Rectal smooth muscle tissue (tissue), 1 donor: ENCODE measurements at regions not wholly inside any gene's neighbourhood (a gene's known extent, or its start where the extent isn't known, plus 50 kb on each side); places are given as distances from the start of the nearest gene placed in this dataset.

Experiments
- H3K27ac ChIP-seq: one replicate; pipeline ENCODE4 v1.7.0; 2013; ENCODE audit warnings: low read depth, low read length, inconsistent platforms
- H3K27me3 ChIP-seq: one replicate; pipeline ENCODE4 v1.7.0; 2013; ENCODE audit warnings: low read length; ENCODE audit not compliant: control insufficient read depth, insufficient read depth
- H3K36me3 ChIP-seq: one replicate; pipeline ENCODE4 v1.7.0; 2013; ENCODE audit warnings: low read length; ENCODE audit not compliant: control insufficient read depth, insufficient read depth
- H3K4me1 ChIP-seq: one replicate; pipeline ENCODE4 v1.7.0; 2013; ENCODE audit warnings: low read length; ENCODE audit not compliant: control insufficient read depth, insufficient read depth
- H3K4me3 ChIP-seq: one replicate; pipeline ENCODE4 v1.7.0; 2013; ENCODE audit warnings: low read length
- H3K9ac ChIP-seq: one replicate; pipeline ENCODE4 v1.7.0; 2013; ENCODE audit warnings: low read length

DNA sequence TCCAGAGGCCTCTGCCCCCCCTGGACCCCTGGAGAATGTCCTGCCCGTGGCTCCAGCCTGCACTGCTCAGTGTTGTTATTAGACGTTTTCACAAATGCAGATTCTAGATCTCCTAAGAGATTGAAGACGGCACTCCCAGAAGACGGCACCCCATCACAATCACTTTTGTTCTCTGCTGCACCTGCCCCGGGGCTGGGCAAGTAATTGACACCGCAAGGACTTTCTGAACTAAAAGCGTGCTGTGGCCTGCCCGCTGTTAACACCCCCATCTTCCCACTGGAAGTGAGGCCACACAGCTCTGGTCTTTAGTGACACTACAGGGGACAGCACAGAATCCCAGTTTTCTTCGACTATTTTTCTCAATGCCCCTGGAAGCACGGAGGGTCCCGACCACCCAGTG is 256.9 kb downstream of the ENGASE start:
- Histone ChIP-seq H3K36me3 (no peaks in the 10 kb centered on the region), H3K27ac (no peak overlapping the region), H3K27me3 (no peaks in the 10 kb centered on the region), H3K4me1 (no peaks in the 10 kb centered on the region), H3K9ac (no peak overlapping the region), H3K4me3 (no peak overlapping the region)

- Histone ChIP-seq H3K4me3 (no peak overlapping the region), H3K4me1 (no peaks in the 10 kb centered on the region), H3K27ac (no peak overlapping the region), H3K36me3 (no peaks in the 10 kb centered on the region), H3K9ac (no peak overlapping the region), H3K27me3 (no peaks in the 10 kb centered on the region)
Measured at GRCh38 chr17:79330696-79331095, 256.1 kb downstream of the ENGASE start.

DNA sequence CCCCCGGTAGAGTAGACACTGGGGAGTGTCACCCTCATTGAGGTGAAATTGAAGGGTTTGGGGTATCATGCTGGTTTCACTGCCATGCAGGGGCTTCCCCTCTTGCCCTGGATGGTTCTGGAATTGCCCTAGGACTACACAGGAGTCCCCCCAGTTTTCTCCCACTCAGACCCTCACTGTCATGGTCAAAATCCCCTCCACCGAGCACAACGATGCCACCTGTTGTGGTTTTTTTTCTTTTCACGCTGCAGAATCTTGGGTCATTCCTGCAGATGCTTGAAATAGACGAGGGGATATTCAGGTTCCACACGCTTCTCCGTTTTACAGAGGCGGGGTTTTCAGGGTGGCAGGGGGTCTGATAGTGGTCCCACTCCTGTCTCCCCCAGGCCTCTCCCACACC is 255.6 kb downstream of the ENGASE start:
- H3K9ac ChIP-seq = no peak overlapping the region
- H3K4me3 ChIP-seq = no peak overlapping the region
- H3K36me3 ChIP-seq = no peaks in the 10 kb centered on the region
- no peaks in the 10 kb centered on the region for H3K4me1 ChIP-seq
- no peaks in the 10 kb centered on the region for H3K27me3 ChIP-seq
- H3K27ac ChIP-seq = no peak overlapping the region

DNA sequence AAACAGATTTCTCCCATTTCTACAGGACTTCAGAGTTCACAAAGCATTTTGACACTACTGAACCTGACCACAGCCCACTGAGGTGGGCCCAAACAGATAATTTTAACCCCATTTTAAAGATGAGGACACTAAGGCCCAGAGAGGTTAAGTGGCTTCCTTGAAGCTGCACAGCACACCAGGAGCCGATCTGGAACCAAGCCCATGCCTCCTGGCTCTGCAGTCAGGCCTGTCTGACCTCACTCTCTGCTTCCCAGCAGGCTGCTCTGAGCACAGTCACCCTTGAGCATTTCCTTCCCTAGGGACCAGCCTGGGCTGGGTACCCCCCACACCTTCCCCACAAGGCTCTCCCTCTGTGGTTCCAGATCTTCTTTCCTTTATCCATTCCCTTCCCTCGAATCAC is 252.2 kb downstream of the ENGASE start:
- Histone ChIP-seq H3K4me3 (no peak overlapping the region), H3K9ac (no peak overlapping the region), H3K4me1 (no peaks in the 10 kb centered on the region), H3K27ac (no peak overlapping the region), H3K27me3 (peaks cover 4% of the 10 kb centered on the region), H3K36me3 (no peaks in the 10 kb centered on the region)

GRCh38 chr17:79325709-79326430 is 251.2 kb downstream of the ENGASE start:
- peaks cover 4% of the 10 kb centered on the region for H3K27me3 ChIP-seq
- H3K4me1 ChIP-seq = no peaks in the 10 kb centered on the region
- no peak overlapping the region for H3K27ac ChIP-seq
- no peak overlapping the region for H3K4me3 ChIP-seq
- H3K36me3 ChIP-seq = no peaks in the 10 kb centered on the region
- H3K9ac ChIP-seq = no peak overlapping the region

GRCh38 chr17:79324194-79324593 is 249.6 kb downstream of the ENGASE start:
- Histone ChIP-seq H3K27me3 (peaks cover 4% of the 10 kb centered on the region), H3K4me1 (no peaks in the 10 kb centered on the region)

DNA sequence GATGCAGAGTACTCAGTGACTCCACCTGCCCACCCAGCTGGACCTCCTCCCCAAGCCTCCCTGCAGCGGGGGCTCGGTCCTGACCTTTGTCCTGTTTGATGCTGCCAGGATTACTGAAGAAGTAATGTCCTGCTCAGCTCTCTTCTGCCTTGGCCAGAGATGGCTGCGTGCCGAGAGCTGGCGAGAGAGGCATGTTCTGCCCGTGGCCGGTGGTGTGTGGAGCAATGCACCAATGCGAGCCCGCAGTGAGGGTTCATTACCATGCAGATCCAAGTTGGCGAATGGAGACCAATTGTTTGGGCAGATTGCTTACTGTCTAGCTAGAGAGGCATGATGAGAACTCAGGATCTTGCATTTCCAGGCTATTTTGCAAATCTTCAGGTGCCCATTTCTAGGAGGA is 248.9 kb downstream of the ENGASE start:
- Histone ChIP-seq H3K9ac (no peak overlapping the region), H3K27ac (no peak overlapping the region), H3K4me1 (no peaks in the 10 kb centered on the region), H3K4me3 (no peak overlapping the region), H3K36me3 (no peaks in the 10 kb centered on the region), H3K27me3 (peaks cover 4% of the 10 kb centered on the region)

More at GRCh38 chr17:79324194-79324593, 249.6 kb downstream of the ENGASE start:
- no peak overlapping the region for H3K27ac ChIP-seq
- no peak overlapping the region for H3K4me3 ChIP-seq
- no peak overlapping the region for H3K9ac ChIP-seq
- no peaks in the 10 kb centered on the region for H3K36me3 ChIP-seq

- no peaks in the 10 kb centered on the region for H3K36me3 ChIP-seq
- peaks cover 4% of the 10 kb centered on the region for H3K27me3 ChIP-seq
- no peak overlapping the region for H3K27ac ChIP-seq
Measured at GRCh38 chr17:79322211-79323123, 247.8 kb downstream of the ENGASE start.

GRCh38 chr17:79320331-79320730 is 245.7 kb downstream of the ENGASE start:
- Histone ChIP-seq H3K27ac (no peak overlapping the region), H3K9ac (no peak overlapping the region), H3K4me3 (no peak overlapping the region), H3K36me3 (no peaks in the 10 kb centered on the region), H3K4me1 (no peaks in the 10 kb centered on the region), H3K27me3 (peaks cover 7% of the 10 kb centered on the region)

More at GRCh38 chr17:79322211-79323123, 247.8 kb downstream of the ENGASE start:
- H3K4me3 ChIP-seq = no peak overlapping the region
- no peaks in the 10 kb centered on the region for H3K4me1 ChIP-seq
- no peak overlapping the region for H3K9ac ChIP-seq

- Histone ChIP-seq H3K27me3 (peaks cover 3% of the 10 kb centered on the region), H3K36me3 (no peaks in the 10 kb centered on the region), H3K4me1 (no peaks in the 10 kb centered on the region), H3K27ac (no peak overlapping the region), H3K4me3 (no peak overlapping the region), H3K9ac (no peak overlapping the region)
Measured at GRCh38 chr17:79317916-79318315, 243.3 kb downstream of the ENGASE start.

DNA sequence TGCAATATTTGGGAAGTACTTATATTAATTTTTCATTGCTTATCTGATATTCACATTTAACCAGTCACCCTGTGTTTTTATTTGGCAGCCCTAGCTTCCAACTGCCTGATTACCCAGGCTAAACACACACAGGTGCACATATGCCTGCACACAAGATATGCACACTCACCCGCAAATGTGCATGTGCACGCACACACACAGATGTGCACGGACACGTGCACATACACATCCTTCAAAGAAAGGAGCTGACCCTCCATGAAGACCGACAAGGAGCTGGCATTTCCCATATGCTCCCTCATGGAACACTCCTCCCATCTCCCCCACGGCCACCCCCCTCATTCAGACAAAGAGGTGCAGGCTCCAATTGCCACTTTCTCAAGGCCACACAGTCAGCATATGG is 242.2 kb downstream of the ENGASE start:
- Histone ChIP-seq H3K4me1 (no peaks in the 10 kb centered on the region), H3K27ac (no peak overlapping the region), H3K4me3 (no peak overlapping the region), H3K36me3 (no peaks in the 10 kb centered on the region), H3K9ac (no peak overlapping the region), H3K27me3 (peaks cover 3% of the 10 kb centered on the region)

- Histone ChIP-seq H3K27ac (no peak overlapping the region), H3K27me3 (peaks cover 3% of the 10 kb centered on the region), H3K36me3 (no peaks in the 10 kb centered on the region), H3K9ac (no peak overlapping the region), H3K4me1 (no peaks in the 10 kb centered on the region), H3K4me3 (no peak overlapping the region)
Measured at GRCh38 chr17:79315358-79316105, 240.9 kb downstream of the ENGASE start.
